C4-2B (cell line): ENCODE measurements at regions not wholly inside any gene's neighbourhood (a gene's known extent, or its start where the extent isn't known, plus 50 kb on each side); places are given as distances from the start of the nearest gene placed in this dataset.

Experiments used
- ZFX ChIP-seq: fragments of 450-650 bp; IDR thresholded peaks from 2 replicates; pipeline ENCODE4 v1.6.1; 2017
- TF ChIP-seq, protein P1 (sequence below): fragments of 450-650 bp; conservative IDR thresholded peaks from 2 replicates; pipeline ENCODE4 v1.5.1; 2017; ENCODE audit warnings: mild to moderate bottlenecking

DNA sequence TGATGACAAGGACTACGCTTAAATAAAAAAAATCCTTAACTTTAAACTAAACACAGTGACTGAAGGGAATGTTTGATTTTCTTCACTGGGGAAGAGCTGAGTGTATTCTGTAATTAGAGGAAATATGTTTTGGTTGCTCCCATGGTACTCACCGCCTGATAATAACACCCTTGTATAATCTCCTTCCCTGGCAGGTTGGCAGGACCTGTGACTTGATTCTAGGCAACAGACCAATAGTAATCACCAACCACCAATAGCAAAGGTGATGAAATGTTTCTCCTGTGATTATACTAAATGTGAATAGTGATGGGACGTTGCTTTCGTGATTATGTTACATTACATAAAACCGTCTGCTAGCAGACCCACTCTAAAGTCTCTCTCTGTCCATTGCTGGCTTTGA lies 536.8 kb upstream of the CPEB2 start:
- TF ChIP-seq, protein P1, sequence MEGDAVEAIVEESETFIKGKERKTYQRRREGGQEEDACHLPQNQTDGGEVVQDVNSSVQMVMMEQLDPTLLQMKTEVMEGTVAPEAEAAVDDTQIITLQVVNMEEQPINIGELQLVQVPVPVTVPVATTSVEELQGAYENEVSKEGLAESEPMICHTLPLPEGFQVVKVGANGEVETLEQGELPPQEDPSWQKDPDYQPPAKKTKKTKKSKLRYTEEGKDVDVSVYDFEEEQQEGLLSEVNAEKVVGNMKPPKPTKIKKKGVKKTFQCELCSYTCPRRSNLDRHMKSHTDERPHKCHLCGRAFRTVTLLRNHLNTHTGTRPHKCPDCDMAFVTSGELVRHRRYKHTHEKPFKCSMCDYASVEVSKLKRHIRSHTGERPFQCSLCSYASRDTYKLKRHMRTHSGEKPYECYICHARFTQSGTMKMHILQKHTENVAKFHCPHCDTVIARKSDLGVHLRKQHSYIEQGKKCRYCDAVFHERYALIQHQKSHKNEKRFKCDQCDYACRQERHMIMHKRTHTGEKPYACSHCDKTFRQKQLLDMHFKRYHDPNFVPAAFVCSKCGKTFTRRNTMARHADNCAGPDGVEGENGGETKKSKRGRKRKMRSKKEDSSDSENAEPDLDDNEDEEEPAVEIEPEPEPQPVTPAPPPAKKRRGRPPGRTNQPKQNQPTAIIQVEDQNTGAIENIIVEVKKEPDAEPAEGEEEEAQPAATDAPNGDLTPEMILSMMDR = no peak
- no peak for TF ChIP-seq ZFX
